ENCODE measurements at regions not wholly inside any gene's neighbourhood (a gene's known extent, or its start where the extent isn't known, plus 50 kb on each side); places are given as distances from the start of the nearest gene placed in this dataset.

DNA sequence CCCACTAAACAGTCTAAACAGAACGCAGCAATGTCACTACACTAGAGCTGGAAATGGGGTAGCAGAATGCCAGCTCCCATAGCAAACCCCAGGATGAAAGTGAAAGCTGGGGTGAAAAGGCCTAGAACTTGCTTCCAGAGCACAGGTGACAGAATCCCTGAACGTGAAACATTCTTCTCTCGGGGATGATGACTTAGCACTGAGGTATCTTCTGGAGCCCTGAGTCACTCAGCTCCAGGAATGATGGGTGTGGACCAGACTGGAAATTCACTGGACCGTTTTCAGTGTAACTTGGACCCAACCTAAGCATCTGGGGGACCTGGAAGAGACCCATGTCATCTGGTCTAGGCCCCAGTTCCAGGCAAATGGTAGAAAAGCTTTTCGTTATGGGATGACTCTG is 108.9 kb downstream of the CDC7 start:
- no peak for TF ChIP-seq CTCF (IDR thresholded peaks at IDR 0.05)
- TF ChIP-seq POLR2A (IDR thresholded peaks at IDR 0.05), result no peak
